ENCODE measurements at regions not wholly inside any gene's neighbourhood (a gene's known extent, or its start where the extent isn't known, plus 50 kb on each side); places are given as distances from the start of the nearest gene placed in this dataset.

DNA sequence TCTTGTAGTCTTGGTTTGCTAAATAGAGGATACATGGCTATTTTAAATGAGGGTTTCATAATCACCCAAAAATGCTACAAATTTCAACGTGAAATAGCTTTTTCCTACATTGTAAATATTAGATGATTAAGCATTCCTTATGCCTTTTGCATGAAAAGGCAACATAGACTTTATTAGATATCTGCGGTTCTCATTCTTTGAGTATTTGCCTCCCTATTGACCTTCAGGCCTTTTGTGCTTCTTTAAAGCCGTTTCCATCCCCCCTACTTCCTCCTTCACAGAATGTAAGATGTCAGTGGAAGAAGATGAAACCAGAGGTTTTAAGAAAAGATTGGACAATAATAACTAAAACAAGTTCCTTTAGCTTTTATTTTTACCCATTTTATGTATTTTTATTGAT, 144.1 kb downstream of the UBE2E3 start:
- TF ChIP-seq, protein P1, sequence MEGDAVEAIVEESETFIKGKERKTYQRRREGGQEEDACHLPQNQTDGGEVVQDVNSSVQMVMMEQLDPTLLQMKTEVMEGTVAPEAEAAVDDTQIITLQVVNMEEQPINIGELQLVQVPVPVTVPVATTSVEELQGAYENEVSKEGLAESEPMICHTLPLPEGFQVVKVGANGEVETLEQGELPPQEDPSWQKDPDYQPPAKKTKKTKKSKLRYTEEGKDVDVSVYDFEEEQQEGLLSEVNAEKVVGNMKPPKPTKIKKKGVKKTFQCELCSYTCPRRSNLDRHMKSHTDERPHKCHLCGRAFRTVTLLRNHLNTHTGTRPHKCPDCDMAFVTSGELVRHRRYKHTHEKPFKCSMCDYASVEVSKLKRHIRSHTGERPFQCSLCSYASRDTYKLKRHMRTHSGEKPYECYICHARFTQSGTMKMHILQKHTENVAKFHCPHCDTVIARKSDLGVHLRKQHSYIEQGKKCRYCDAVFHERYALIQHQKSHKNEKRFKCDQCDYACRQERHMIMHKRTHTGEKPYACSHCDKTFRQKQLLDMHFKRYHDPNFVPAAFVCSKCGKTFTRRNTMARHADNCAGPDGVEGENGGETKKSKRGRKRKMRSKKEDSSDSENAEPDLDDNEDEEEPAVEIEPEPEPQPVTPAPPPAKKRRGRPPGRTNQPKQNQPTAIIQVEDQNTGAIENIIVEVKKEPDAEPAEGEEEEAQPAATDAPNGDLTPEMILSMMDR (IDR thresholded peaks at IDR 0.05; ENCODE audit: insufficient read depth, low read depth, low read length) = no peak
- DNase-seq (ENCODE audit: low read depth) = peak; percentile 84
- no peak overlapping the region for H3K4me3 ChIP-seq (ENCODE audit: low read depth, low read length)

DNA sequence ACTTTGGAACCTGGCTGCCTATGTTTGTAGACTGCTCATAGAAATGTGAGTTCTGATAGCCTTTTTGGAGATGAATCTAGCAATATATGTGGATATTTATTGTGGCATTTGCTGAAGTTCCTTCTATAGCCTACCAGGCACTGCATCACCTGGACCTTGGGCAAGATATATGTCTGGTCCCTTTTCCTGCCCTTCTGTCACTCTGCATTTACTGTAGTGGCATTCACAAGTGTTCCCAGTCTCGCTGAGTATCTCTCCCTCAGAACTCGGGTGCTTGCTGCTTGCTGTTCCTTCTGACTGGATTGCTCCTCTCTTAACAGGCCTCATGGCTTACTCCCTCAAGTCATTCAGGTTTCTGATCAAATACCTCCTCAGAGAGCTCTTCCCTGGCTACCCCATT, 145.0 kb downstream of the UBE2E3 start:
- no peak for DNase-seq (ENCODE audit: low read depth)

DNA sequence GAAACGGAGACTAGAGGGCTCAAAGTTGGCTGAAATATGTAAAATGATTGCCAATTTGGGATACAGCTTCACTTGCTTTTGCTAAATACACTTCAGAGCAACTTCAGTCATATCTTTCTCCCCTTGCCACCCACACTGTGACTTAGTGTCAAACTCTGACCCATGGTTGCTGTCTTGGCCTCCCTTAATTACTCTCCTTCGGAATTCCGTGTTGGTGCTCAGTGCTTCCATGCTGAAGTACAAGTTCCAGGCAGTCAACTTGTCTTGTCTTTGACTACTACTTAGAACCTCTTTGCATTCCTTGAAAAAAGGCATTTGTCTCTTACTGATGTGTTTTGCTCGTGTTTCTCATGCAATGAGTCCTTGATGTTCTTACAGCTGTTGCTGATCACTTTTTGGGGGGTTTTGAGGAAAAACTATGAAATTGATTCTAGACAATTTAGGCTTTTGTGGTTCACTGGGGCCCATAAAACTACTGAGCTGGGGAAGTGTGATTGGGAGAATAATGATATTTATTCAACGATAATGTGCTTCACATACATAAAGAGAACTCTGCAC, 146.0 kb downstream of the UBE2E3 start:
- no peak overlapping the region for H3K4me3 ChIP-seq (ENCODE audit: low read depth, low read length)
- TF ChIP-seq, protein P1 (IDR thresholded peaks at IDR 0.05; ENCODE audit: insufficient read depth, low read depth, low read length) = no peak
- DNase-seq (ENCODE audit: low read depth) = no peak

More for the DNA sequence above, 145.0 kb downstream of the UBE2E3 start:
- TF ChIP-seq, protein P1 (IDR thresholded peaks at IDR 0.05; ENCODE audit: insufficient read depth, low read depth, low read length) = no peak
- H3K4me3 ChIP-seq (ENCODE audit: low read depth, low read length) = no peak overlapping the region

DNA sequence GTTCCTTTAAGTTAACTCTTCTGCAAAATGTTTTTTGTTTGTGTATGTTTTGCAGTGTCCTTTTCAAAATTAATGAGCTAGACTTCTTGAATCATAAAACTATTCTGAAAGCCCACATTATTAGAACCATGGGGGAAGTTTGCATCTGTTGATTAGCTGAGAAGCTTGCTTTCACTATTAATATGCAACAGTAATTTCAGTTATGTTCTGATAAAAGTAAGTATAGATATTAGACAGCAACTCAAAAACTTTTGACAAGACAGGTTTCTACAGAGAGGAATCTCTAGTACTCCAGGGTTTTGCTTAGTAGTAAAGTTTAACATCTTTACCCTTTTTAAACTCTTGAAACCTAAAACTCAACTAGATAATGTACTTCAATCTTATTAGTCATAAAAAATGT, 147.8 kb downstream of the UBE2E3 start:
- no peak for DNase-seq (ENCODE audit: low read depth)
- H3K4me3 ChIP-seq (ENCODE audit: low read depth, low read length) = no peak overlapping the region
- TF ChIP-seq, protein P1 (IDR thresholded peaks at IDR 0.05; ENCODE audit: insufficient read depth, low read depth, low read length) = no peak

DNA sequence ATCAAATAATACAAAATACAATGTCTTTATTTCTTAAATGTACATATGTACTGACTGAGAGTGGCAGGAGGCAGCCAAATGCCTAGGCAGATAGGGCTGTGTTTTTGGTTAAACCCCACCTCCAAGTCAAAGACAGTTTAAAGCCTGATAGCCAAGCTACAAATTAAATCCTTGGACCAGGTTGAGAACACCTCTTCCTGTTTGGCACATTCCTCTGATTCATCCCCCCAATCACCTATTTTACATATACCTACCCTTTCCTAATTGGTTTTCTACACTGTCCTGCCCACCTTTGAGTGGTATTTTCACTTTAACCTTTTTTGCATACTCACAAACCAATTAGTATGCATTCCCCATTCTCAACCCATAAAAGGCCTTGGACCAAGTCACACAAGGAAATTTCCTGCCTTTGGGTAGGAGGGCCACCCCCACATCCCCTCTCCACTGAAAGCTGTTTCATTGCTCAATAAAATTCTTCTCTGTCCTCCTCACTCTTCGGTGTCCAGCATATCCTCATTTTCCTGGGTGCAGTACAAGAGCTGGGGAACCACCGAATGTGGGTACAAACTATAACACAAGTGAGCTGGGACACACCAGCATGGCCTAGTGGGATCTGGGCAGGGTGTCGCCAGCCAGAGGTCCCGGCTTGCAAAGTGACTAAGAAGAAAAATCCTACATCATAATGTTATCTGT, 149.1 kb downstream of the UBE2E3 start:
- no peak overlapping the region for H3K4me3 ChIP-seq (ENCODE audit: low read depth, low read length)
- DNase-seq (ENCODE audit: low read depth) = no peak
- TF ChIP-seq, protein P1 (IDR thresholded peaks at IDR 0.05; ENCODE audit: insufficient read depth, low read depth, low read length) = no peak

DNA sequence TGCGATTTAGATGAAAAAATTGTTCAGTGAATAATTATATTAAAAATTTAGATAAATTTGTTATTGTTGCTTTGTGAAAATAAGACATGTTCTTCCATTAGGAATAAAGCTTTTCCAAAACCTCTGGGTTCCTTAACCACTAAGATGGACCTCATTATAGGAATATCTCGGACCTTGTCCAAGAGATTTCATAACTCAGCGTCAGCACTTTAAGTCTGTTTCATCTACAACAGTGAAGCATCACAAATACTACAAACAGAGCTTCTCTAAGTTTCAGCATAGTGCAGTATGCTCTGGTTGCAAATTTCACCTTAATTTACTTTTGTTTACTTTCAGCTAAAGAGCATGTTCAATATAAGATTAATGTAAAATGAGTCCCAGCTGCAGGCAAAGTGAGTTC, 150.3 kb downstream of the UBE2E3 start:
- DNase-seq (ENCODE audit: low read depth) = peak; percentile 53
- TF ChIP-seq, protein P1 (IDR thresholded peaks at IDR 0.05; ENCODE audit: insufficient read depth, low read depth, low read length) = no peak
- no peak overlapping the region for H3K4me3 ChIP-seq (ENCODE audit: low read depth, low read length)
